22Rv1 (cell line): ENCODE measurements at regions not wholly inside any gene's neighbourhood (a gene's known extent, or its start where the extent isn't known, plus 50 kb on each side); places are given as distances from the start of the nearest gene placed in this dataset.

Source experiments
- H3K27ac ChIP-seq: fragments of 450-650 bp; 2 replicates; pipeline ENCODE4 v1.5.1; 2017
- ZFX ChIP-seq: fragments of 450-650 bp; IDR thresholded peaks from 2 replicates; pipeline ENCODE4 v1.6.1; 2017; ENCODE audit warnings: antibody characterized with exemption, borderline replicate concordance
- TF ChIP-seq, protein P1 (sequence below): fragments of 450-650 bp; IDR thresholded peaks from 2 replicates; pipeline ENCODE4 v1.5.1; 2017; ENCODE audit warnings: mild to moderate bottlenecking

DNA sequence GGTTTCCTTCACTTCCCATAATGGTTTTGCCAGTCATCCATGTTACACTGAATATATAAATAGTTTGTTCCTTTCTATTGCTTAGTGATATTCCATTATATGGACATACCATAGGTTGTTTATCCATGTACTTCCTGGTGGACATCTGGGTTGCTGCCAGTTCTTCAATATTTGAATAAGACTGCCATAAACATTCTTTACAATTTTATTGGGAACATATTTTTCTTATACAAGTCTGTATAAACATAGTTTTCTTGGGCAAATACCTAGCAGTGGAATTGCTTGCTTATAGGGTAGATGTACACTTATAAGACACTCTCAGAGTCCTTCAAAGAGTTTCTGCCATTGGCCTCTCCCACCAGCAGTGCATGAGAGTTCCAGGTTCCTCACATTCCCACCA lies 231.4 kb downstream of the OPA1 start:
- H3K27ac ChIP-seq, result peak overlapping the region; percentile 70
- TF ChIP-seq ZFX, result no peak
- TF ChIP-seq, protein P1, sequence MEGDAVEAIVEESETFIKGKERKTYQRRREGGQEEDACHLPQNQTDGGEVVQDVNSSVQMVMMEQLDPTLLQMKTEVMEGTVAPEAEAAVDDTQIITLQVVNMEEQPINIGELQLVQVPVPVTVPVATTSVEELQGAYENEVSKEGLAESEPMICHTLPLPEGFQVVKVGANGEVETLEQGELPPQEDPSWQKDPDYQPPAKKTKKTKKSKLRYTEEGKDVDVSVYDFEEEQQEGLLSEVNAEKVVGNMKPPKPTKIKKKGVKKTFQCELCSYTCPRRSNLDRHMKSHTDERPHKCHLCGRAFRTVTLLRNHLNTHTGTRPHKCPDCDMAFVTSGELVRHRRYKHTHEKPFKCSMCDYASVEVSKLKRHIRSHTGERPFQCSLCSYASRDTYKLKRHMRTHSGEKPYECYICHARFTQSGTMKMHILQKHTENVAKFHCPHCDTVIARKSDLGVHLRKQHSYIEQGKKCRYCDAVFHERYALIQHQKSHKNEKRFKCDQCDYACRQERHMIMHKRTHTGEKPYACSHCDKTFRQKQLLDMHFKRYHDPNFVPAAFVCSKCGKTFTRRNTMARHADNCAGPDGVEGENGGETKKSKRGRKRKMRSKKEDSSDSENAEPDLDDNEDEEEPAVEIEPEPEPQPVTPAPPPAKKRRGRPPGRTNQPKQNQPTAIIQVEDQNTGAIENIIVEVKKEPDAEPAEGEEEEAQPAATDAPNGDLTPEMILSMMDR, result no peak

DNA sequence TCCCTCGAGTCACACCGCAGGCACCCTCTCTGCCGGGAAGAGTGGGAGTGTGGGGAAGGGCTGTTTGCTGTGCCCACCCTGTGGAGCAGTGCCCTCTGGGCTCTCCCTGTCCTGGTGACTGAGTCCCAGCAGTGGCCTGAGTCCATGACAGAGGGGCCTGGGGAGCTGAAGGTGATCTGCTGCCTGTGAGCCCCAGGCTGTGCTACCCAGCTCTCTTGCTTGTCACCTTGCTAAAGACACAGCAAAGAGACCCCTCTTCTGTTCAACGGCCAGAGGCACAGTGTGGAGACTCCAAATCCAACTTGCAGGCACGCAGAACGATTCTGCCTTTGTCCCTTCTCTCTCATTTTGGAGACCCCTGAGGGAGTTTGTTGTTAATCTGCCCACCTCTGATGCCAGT lies 232.6 kb downstream of the OPA1 start:
- H3K27ac ChIP-seq, result peak overlapping the region; percentile 70
- TF ChIP-seq, protein P1, result no peak
- TF ChIP-seq ZFX, result no peak

DNA sequence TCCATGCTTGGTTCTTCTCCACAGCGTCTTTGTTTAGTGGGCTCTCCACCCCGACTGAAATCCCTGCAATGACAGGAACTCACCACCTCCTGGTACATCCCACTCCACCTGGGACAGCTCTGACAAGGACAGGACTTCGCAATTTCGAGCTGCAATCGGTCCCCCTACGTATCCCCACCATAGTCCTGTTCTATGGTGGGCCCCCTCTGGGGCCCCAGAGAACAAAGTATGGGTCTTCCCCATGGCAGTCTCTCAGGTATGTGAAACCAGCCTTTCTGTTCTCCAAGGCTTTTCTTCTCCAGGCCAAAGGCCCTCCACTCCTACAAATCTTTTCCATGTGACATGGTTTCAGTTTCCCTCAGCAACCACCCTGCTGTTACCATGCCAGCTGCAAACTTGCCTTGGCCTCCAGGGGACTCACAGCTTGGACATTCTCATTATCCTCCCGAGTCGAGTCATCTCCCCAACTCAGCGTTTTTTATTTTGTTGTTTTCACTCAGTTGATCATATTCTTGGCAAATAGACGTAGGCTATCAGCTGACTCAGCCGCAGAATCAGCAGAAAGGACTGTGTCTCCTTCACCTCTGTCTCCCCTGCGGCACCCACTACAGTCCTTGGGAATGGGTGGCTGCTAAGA lies 233.3 kb downstream of the OPA1 start:
- TF ChIP-seq, protein P1, result no peak
- no peak for TF ChIP-seq ZFX
- H3K27ac ChIP-seq, result no peak overlapping the region

DNA sequence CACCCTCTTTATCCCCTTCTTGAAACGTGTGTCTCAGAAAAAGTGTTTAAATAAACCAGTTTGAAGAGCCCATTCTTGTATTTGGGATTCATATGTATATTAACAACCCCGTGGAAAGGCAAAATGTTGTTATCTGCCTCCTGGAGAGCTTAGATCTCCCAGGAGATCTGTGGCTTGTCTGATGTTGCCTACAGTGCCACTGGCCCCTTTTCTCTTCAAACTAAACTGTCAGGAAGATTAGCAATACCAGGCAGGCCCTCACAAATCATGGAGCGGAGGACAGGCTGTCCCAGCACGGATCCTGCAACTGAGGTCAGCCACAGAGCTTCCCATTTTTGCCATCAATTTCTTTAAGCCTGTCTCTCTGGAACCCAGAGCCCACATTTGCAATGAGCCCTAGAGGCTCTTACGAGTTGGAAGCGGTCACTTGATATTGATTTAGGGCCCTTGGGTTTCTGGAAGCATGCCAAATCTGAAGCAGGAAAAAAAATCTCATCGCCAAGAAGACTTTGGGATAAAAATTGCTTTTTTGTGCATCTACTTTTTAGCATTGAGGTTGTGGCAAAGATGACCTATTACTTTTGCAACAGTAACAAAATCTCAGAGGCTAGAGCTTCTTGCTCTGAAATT lies 234.1 kb downstream of the OPA1 start:
- TF ChIP-seq ZFX, result no peak
- TF ChIP-seq, protein P1, result no peak
- no peak overlapping the region for H3K27ac ChIP-seq

DNA sequence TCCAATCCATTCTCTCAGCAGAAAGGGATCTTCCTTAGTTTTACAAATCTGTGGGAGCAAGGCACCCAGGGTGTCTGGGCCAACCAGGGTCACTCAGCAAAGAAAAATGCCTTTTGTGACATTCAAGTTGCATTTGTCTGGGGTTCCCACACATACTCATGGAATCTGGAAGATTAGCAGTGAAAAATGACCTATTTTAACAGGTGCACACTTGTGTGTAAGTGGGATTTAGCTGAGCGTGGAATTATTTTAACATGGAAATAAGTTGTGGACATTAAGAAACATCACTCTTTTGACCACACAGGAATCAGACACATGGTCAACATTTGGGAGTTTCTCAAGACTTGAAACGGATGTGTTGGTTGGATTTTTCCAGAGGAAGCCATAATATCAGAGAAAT lies 234.9 kb downstream of the OPA1 start:
- TF ChIP-seq ZFX, result no peak
- TF ChIP-seq, protein P1, result no peak
- H3K27ac ChIP-seq, result no peak overlapping the region

DNA sequence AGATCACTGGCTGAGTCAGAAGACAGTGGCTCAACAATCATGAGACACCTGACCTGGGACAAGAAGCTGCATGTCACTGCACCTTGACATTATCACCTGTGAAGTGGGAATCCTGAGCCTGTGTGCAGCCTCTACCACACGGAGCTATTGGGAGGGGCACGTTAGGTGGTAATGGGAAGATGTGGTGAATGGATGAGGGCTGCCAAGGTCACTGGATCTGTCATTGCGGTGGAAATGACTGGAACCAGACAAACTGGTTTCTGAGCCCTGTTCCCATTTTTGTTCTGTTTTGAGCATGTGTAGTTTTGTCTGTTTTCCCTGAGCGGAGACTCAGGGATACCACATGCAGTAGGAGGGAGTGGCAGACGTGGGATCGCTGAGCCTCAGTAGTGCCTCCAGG lies 235.5 kb downstream of the OPA1 start:
- TF ChIP-seq, protein P1, result no peak
- TF ChIP-seq ZFX, result no peak
- H3K27ac ChIP-seq, result no peak overlapping the region

DNA sequence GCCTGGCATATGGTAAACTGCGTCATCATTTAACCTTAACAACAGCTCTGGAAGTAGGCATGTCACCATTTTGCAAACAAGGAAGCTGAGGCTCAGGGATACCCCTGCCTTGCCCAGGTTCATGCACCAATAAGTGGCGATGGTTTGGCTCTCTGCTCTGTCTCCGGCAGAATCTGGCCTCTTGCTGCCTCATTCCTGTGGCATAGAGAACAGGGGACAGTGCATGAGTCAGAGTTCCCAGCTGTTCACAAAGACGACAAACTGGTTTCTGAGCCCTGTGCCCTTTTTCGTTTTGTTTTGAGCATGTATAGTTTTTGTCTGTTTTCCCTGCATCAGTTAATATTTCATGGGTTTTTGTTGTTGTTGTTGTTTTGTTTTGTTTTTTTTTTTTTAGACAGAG lies 236.8 kb downstream of the OPA1 start:
- H3K27ac ChIP-seq, result no peak overlapping the region
- TF ChIP-seq, protein P1, result no peak
- no peak for TF ChIP-seq ZFX
